HG02852 (cell line): ENCODE measurements at regions not wholly inside any gene's neighbourhood (a gene's known extent, or its start where the extent isn't known, plus 50 kb on each side); places are given as distances from the start of the nearest gene placed in this dataset.
"Not testable (repeated sequence)": the region's sequence is repeated elsewhere in the genome, so short reads cannot be mapped to it uniquely, and the experiment has no call there.

Source experiments
- ATAC-seq: cut with Tn5 transposase; IDR thresholded peaks from one replicate; pipeline ENCODE4 v1.9.1; 2021; ENCODE audit warnings: mild to moderate bottlenecking, moderate library complexity; ENCODE audit not compliant: unreplicated experiment

DNA sequence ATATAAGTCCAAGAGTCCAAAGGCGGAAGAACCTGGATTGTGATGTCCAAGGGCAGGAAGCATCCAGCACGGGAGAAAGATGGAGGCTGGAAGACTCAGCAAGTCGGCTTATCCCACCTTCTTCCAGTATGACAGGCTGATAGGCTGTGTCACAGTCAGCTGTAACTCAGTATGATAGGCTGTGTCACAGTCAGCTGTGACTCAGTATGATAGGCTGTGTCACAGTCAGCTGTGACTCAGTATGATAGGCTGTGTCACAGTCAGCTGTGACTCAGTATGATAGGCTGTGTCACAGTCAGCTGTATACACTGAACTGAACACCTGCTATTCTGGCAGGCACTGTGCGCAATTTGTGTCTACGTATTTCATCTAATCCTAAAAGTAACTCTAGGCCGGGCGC, 271.9 kb downstream of the LRATD1 start:
- ATAC-seq, result not testable (repeated sequence)

DNA sequence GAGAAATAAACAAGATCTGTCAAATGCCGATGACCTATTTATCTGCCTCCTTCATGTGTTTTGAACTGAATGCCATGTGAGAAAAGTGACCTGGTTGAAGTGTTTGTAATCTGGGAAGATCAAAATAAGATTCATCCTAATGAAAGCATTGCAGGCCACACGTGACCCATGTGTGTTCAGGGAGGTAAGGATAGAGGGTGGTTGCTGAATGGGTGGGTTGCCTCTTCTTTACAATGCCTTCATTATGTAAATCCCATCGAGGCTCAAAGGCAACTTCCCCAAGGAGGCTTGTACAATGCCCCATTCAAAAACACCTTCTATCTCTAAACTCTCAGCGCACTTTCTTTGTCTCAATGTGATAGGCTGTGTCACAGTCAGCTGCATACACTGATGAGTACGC, 273.1 kb downstream of the LRATD1 start:
- ATAC-seq, result no peak

- no peak for ATAC-seq
Measured at GRCh38 chr2:14907014-14907612, 274.6 kb downstream of the LRATD1 start.

DNA sequence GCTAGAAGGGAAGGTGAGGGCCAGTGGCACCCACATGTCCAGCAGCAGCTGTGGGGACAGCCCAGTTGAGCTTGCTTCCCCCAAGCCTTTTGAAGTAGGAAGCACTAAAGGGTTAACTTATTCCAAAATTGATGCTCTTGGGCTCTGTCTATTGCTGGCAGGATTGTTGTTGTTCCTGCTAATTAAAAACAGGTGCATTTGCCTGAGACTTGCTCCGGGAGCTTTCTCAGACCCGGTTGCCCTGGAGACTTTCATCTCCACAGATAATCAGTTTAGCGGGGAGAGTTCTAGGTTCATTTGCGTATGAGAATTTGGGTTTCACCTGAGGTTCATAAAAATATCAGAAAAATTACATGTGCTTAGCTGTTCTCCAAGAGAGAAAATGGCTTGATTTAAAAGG, 277.3 kb downstream of the LRATD1 start:
- ATAC-seq, result no peak

GRCh38 chr2:14910654-14911053, 278.1 kb downstream of the LRATD1 start:
- ATAC-seq, result no peak

DNA sequence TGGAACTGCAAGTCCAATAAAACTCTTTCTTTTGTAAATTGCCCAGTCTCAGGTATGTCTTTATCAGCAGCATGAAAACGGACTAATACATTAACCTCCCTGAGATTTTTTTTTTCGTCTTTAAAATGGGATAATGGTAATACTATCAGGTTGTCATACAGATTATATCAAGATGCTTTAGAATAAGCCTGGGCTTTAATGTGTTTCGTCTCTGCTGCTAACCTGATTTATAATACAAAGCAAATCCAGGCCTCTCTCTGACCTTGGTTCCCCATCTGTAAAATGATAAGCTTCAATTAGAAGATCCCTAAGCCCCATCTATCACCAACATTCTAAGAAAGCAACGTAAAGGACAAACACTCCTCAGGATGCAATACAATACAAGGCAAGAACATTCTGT, 283.5 kb downstream of the LRATD1 start:
- no peak for ATAC-seq

DNA sequence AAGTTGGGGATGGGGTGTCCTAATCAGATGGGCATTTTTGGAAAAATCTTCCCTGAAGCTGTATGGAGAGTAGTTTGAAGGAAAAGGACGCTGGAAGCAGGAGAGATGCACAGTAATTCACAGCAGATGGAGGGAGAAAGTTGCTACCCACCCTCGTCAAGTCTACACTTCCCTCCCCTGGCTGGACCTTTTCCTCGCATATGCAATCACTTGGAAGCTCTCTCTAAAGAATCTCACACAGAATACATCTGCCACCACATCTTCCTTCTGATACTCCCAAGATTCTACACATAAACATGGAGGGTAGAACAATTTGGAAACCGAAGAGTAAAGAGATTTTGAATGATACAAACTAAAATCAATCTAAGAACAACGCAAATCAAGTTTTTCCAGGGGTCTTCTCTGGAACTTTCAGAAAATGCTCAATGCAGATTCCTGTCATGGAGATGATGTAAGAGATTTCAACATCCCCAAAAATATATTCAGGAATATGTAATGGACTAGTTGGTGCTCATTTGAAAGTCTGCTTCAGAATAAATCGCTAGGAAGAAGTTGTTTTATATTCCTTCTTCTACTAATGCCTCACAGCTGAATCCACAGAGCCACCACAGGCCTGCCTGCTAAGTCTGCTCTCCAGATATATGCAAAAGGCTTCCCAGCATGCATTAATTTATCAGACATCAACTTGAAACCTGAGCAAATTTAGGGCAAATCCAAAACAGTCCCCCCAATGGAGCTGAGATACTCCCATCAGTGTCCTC, 291.5 kb downstream of the LRATD1 start:
- no peak for ATAC-seq

- ATAC-seq, result no peak
Measured at GRCh38 chr2:14925471-14925870, 293.0 kb downstream of the LRATD1 start.

DNA sequence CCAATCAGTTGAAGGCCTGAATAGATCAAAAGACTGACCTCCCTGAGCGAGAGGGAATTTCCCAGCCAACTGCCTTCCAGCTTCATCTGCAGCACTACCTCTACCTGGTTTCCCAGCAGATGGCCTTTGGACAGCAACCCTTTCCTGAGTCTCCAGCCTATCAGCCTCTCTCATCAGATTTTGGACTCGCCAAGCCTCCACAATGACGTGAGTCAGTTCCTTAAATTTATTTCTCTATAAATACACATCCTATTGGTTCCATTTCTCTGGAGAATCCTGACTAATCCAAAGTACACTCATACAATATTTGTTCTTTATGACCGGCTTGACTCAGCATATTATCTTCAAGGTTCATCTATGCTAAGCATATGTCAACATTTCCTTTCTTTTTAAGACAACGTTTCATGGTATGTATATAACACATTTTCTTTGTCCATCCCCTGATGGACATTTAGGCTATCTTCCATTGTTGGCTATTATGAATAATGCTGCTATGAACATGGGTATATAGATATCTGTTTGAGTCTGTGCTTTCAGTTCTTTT, 294.6 kb downstream of the LRATD1 start:
- no peak for ATAC-seq

DNA sequence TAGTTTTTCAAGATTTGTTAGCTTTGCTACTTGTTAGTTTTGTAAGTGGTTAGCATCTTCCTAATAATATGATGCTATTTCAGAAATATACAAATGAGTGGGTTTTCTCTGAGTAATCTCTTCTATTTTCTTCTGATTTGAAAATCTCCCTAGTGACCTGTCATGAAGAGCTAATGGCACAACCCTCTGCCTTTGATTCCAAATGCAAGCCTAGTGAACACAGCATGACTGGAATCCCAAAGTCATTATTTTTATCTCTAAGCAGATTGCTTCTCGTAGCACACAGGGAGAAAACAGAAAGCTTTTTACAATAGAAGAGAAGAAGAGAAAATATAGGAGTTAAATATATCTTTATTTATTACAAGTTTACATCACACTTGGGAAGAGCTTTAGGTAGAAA, 295.5 kb downstream of the LRATD1 start:
- no peak for ATAC-seq

GRCh38 chr2:14930441-14930840, 297.9 kb downstream of the LRATD1 start:
- no peak for ATAC-seq

- ATAC-seq, result no peak
Measured at GRCh38 chr2:14932285-14932684, 299.8 kb downstream of the LRATD1 start.

DNA sequence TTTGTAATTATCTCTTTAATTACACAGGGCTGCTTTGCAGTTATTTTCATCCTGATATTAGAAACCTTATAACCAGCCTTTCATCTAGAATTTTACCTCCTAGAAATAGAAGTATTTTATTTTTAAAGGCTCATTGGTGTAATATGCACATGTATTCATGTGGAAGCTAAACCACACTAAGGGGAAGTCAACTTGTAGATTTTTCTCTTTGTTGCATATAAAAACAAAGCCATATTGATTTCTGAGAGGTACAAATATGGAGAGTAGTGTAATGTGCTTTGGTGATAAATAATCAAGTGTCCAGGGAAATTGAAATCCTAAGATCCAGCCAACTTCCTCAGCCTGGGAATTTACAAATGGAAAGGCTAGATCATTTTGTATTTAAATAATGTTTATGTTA, 301.2 kb downstream of the LRATD1 start:
- no peak for ATAC-seq

- no peak for ATAC-seq
Measured at GRCh38 chr2:14936426-14936825, 303.9 kb downstream of the LRATD1 start.

DNA sequence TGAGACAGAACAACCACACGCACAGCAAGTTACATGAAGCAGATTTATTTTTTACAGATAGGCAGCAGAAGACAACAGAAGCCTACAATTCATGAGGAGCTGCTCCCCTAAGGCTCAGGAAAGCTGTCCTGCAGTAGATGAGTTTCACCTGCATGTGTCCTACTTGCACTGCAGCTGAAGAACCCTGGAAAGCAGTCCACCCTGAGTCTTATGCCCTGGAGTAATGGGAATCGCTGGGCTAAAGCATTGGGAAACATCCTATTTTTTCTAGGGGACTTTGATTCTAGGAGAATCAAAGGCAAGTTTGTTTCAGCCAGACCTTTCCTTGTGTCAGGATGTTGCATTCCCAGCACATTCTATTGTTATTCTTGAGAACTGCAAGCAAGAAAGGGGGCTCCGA, 304.8 kb downstream of the LRATD1 start:
- no peak for ATAC-seq

DNA sequence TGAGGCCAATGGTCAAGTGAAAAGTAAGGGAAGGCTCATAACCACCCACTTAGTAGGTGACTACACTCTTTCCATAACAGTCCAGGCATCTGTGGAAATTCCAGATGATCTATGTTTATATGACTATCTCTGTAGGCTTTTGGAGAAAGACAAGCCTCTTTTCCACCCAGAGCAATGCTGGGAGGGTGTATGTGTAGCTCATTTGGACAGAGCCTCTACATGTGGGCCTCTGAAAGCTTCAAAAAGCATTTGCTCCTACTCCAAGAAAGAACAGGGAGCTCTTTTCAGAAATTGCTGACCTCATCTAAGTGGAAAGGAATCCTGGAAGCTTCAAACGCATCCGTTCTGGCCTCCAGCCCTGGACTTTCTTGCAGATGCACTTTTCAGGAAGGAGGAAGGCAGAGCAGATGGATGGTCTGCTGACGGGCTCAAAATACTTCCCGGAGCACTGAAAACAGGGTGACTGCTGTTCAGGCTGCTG, 308.7 kb downstream of the LRATD1 start:
- ATAC-seq, result no peak

DNA sequence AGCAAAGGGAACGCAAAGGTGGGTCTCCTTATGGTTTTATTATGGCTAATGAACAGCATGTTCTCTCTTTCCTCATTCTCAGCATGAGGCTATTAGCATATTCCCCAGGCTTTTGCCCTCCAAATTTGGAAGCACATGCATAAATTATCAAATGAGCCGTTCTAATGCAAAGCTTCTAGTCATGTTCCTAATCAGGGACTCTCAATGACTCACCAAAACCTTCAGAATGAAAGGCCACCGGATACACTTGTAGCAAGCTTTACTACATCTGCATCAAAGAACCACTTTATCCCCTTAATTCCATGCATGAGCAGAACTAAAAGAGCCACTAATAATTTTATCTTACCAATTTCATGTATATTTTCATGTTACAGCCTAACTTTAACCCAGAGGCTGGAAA, 310.5 kb downstream of the LRATD1 start:
- ATAC-seq, result no peak

- peak; percentile 65 for ATAC-seq
Measured at GRCh38 chr2:14944562-14945346, 312.2 kb downstream of the LRATD1 start.

DNA sequence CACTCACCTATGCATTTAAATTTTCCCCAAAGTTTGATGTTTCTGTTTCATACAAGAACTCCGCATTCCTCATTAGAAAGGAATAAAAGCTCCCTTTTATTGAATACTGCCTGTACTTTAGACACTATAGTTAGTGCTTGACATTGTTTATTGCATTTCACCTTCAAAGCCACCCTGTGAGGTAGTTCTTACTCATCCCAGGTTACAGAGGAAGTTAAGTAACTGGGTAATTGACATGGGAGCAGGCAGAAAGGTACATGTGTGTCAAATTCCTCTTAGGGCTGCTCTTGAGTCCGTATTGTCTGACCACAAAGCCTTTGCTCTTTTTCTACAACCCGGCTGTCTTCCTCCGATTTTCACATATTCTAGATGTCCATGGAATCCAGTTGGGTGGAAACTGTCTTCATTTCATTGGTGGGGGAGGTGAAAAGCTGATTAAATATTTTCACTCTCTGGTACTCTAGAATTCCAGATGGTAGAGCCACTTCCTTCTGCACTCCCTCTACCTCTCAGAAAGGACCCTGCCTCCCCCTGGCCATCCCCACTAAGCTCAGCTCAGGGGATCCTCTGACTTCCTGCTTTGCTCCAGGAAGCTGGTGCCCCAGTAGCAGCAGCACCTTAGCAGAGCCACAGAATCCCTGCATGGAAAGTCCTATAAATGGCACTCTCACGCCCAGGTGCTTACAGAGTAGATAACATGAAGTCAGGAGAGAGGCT, 319.2 kb downstream of the LRATD1 start:
- ATAC-seq, result no peak

GRCh38 chr2:14952400-14952963, 320.0 kb downstream of the LRATD1 start:
- ATAC-seq, result no peak
